Activated CD4-positive, alpha-beta T cell treated with anti-CD3 and anti-CD28 coated beads, Interleukin-2, amount 50 U/mL, for 48 hours (primary cell): ENCODE measurements at regions not wholly inside any gene's neighbourhood (a gene's known extent, or its start where the extent isn't known, plus 50 kb on each side); places are given as distances from the start of the nearest gene placed in this dataset.

Experiments used
- DNase-seq, 2 experiments: peaks; one replicate each; pipeline ENCODE4 v3.0.0-alpha.2; 2020

DNA sequence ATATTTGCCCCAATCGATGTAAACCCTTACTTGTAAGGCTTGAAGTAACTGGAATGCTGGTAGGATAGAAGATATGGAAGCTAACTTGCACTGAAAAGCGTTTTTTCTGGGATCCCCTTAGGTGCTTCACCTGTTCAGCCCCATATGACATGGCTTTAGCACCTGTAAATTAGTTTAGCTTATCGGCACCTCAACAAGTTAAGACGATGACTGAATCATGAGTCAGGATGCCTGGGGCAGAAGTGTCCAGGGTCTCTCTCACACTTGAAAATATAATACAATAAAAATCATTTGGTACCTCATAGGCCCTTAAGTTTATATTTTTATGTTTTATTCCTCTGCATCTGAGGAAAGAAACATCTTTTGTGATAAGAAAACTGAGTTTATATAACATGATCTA is 409.2 kb upstream of the LRRC4C start:
- no peak for DNase-seq

GRCh38 chr11:41872426-41872825 is 413.0 kb upstream of the LRRC4C start:
- no peak for DNase-seq

DNA sequence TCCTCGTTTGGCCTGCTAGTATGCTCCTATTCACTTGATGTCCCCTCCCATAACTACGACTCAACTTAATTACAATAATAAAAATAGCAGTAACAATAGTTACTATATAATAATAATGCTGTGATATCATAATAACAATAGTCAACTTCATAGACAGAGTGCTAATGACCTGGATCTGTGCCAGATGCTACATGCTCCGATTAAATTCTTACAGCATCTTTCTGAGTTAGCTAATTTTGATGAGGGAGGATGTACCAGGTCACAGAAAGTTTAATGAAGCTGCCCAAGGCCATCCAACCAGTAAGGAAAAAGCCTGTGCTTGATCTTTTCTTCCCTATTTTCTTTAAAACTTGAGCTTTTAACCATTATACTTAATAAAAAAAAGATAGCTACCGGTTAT is 413.4 kb upstream of the LRRC4C start:
- DNase-seq: no peak

GRCh38 chr11:41878095-41878494 is 418.6 kb upstream of the LRRC4C start:
- DNase-seq: no peak

DNA sequence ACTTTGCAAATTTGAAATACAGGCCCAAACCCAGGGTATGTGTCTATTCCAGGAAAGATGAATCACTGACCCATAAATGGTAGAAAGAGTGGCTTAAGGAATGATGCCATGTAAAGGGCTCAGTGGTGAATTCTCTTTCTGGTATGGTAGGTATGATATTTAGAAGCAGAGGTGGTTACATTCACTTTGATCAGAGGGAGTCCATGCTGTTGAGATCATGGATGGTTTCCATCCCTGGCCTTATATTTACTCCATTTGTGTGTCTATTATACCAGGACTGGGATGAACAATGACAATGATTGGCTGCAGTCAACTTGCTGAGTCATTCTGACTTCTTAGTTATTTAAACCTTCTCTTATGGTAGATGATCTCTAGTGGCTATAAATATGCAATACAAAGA is 419.8 kb upstream of the LRRC4C start:
- DNase-seq: no peak

GRCh38 chr11:41895081-41895480 is 435.6 kb upstream of the LRRC4C start:
- no peak for DNase-seq

DNA sequence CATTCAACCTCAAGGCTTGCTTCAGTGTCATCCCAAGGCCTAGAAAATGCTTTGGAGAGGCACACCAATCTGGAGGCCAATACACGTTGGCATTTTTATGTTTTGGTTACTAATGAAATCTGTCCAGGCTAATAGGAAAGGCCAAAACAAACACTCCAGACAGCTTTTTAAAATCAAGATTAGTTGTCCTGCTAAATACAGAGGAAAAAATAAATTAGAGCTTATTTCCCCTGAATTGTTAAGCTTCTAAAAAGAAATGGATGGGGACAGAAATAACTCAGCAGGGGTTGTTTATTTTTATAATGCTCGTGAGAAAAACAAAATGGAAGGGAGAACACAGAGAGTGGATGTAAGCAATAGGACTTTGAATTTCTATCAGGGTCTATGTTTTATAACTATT is 438.5 kb upstream of the LRRC4C start:
- no peak for DNase-seq

DNA sequence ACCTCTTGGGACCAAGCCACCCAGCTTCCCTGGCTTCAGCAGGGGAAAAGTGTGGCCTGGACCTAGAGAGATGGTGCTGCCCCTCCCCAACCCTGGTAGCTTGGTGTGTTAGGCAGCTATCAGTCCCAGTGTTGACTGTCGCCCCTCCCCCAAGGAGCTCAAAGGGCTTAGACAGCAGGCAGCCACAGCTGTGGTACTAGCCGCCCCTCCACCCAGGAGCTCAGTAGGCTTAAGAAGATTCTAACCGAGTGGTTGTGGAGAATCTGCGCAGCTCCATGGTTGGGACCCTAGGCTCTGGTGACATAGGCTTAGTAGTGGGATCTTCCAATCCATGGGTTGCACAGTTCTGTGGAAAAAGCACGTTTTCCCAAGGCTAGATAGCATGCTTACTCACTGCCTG is 458.4 kb upstream of the LRRC4C start:
- DNase-seq: no peak

DNA sequence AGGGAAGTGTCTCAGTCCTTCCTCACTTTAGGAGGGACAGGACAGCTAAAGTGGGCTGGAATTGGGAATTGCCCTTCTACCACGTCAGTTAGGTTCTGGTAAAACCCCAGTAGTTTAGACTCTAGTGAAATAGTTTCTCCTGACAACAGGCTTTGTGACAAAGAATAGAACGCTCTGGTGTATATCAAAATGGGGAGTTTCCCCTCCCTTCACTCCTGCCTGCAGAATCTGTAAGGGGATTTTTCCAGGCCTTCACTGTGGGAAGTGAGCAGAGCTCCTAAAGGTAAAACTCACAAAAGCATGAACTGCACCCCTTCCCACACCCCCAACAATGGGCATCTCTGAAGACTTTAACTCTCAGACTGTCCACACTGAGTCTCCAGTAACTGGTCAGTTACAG is 460.9 kb upstream of the LRRC4C start:
- DNase-seq: no peak

DNA sequence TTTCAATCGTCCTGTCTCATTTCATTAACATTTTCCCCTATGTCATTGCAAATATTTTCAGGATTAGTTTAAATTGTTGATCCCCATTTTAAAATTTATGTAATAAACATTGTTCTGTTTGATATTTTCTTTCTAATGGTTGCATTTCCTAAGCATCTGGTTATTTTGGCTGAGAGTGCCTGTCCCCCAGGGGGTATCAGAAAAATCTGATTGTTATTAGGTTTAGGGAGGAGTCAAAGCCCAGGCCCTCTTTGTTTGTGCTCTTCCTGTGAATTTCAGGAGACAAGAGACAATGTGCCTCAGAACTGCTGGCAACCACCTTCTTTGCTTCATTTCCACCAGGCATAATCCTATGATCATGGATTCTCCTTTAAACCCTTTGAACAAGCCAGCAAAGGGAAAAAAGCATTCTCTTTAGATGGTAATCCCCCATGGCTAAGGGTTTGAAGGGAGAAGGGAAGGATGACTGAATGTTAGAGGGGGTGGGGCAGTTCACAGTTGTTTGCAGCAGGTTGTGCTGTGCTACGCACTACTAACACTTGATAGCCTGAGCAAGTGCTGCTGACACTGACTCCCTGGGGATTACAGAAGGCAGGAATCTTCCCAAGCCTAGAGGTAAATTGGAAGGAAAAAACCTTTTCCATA is 462.4 kb upstream of the LRRC4C start:
- no peak for DNase-seq

GRCh38 chr11:41926339-41926738 is 466.9 kb upstream of the LRRC4C start:
- no peak for DNase-seq

DNA sequence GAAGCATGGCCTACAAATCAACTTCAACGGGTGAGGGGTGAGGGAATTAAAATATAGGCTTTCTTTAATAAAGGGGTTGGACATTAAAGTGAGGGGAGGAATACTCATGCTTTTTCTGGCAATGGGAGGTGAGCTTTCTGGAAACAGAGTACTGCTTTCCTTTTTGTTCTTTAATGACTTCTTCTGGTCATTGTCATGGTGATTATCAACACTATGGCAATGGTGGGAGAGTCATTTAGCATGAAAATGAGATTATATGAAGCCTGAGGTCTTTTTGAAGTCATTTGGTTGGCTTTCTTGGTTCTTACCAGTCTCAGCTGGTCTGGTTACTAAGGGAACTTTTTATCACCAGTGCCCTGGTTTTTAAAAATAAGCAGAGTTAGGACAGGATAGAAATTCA is 475.8 kb upstream of the LRRC4C start:
- no peak for DNase-seq

DNA sequence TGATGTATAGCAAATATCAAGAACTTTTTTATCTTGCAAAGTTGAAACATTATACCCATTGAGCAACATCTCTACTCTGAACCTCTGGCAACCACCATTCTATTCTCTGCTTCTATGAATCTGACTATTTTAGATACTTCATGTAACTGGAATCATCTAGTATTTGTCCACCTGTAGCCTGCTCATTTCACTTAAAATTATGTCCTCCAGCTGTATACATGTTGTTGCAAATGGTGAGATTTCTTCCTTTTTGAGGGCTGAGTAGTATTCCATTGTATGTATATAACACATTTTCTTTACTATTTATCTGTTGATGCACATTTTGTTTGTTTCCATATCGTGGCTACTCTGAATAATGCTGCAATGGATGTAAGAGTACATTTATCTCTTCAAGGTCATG is 476.3 kb upstream of the LRRC4C start:
- no peak for DNase-seq

DNA sequence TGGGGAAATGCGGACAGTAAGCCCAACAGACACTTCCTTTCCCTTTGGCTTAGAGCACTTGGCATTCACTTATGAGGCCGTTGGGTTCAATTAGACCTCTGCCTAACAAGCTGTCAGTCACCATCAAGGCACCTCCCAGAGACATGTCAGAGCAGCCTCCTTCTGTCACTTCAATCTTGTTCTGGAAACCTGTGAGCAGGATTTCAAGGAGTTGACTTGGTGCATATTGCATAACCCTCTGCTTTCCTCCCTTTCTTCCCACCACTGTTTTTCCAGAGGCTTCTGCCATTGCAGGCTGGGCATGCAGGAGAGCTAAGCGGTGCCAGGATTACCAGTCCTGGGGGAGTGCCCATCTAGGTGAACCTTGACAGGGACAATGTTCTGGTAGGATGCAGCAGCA is 484.2 kb upstream of the LRRC4C start:
- no peak for DNase-seq

DNA sequence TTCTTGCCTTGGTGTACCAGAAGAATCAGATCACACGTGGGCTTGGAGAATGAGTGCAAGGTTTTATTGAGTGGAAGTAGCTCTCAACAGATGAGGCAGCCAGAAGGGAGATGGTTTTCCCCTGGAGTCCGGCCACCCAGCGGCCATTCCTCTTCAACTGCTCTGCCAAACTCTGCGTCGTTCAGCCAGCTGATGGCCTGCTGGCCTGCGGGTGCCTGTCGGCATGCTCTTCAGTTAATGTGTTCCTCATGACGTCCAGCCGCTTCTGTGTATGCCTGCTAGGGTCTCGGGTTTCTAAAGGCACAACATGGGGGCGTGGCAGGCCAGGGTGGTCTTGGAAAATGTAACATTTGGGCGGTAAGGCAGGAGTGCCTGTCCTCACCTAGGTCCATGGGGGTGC is 487.9 kb upstream of the LRRC4C start:
- no peak for DNase-seq

- no peak for DNase-seq
Measured at GRCh38 chr11:41950470-41951143, 491.2 kb upstream of the LRRC4C start.

DNA sequence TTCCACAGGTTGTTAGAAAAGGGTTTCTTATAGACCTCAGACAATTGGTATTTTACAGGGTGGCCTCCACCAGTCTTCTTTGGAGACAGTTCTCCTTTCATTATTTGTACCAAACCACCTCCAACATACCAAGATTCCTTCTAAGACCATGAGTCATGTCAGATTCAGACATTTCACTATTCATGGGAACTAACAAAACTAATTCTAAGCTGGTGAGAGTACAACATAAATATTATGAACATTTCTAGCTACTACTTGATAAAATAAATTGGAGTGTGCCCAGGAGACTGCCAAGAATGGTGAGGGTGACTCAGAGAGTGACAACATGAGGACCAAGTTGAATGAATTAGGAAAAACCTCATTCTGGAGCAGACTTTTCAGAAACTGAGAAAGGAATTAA is 494.6 kb upstream of the LRRC4C start:
- DNase-seq: no peak

DNA sequence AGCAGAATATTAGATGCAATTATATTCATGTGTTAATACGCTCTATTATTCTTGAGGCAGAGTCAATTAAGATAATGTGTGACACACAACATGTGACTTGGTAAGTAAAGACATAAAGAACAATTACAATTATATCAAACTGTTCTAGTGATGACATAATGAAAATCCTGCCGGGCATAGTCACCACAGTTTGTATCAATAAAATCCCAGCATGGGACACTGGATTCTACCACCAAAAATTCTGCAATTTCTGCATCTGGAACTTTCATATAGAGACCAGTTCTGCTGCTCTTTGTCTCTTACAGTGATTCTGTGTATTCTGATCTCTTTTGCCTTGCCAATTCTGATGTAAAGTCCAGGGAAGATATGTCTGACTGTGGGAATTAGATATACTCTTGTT is 495.6 kb upstream of the LRRC4C start:
- DNase-seq: no peak

GRCh38 chr11:41955635-41956400 is 496.4 kb upstream of the LRRC4C start:
- no peak for DNase-seq

GRCh38 chr11:41963406-41963805 is 504.0 kb upstream of the LRRC4C start:
- DNase-seq: no peak

GRCh38 chr11:41970681-41971080 is 511.2 kb upstream of the LRRC4C start:
- no peak for DNase-seq

GRCh38 chr11:41971592-41971991 is 512.1 kb upstream of the LRRC4C start:
- DNase-seq: no peak

DNA sequence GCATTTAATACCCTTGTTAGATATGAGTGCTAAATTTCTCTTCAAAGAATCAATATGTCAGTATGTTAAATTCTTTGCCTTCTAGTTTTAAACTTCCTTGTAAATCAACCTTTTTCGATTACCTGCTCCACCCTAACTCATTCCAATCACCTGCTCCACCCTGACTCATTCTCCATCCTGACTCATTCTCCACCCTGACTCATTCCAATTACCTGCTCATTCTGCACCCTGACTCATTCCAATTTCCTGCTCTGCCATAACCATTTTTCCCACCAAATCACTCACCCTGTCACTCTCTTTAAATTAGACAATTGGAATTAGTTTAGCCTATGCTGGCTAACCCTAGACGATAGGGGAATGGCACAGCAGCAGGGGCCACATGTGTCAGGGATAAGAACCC is 519.5 kb upstream of the LRRC4C start:
- no peak for DNase-seq

- no peak for DNase-seq
Measured at GRCh38 chr11:41980741-41981140, 521.3 kb upstream of the LRRC4C start.
